ENCODE measurements at regions not wholly inside any gene's neighbourhood (a gene's known extent, or its start where the extent isn't known, plus 50 kb on each side); places are given as distances from the start of the nearest gene placed in this dataset.

DNA sequence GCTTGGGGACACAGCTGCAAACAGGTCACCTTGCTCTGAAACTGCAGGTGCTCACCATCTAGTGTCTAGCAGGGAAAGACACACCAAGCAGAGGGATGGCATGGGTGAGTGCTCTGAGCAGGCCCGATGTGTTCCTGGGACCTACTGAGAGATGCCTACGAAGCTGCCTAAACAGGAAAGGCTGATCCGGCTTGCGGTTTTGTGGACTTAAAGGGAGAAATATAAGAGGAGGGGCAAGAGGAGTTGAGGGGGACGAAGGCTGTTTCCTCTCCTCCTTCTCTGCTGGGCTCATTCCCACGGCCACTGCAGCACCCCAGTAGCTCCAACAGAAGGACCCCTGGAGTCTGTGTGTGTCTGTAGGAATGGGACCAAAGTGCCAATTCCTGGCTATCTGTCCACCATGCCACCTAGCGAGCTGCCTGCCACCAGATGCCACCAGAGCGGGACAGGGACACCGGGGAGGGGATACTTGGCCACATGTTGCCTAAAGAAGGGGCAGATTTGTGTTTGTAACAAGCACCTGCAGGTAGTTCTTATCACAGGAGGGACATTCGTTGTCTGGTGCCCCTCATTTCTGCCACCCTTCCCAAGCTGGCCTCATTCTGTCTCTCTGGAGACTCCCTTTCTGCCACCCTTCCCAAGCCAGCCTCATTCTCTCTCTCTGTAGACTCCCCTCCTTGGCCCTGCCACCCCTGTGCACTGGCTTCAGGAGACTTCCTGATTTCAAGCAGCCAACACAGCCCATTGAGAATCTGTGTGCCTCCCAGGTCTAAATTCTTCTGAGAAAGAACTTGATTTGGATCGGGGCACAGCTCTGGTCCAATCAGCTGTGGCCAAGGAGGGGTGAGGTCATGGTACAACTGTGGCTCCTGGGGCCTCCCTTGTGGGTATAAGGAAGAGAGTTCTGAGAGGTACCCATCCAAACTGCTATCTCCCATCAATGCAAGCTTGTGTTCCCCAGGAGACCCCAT lies 221.8 kb downstream of the ANKRD60 start:
- intact Hi-C loops (cut with DNase I), result no loop called here

DNA sequence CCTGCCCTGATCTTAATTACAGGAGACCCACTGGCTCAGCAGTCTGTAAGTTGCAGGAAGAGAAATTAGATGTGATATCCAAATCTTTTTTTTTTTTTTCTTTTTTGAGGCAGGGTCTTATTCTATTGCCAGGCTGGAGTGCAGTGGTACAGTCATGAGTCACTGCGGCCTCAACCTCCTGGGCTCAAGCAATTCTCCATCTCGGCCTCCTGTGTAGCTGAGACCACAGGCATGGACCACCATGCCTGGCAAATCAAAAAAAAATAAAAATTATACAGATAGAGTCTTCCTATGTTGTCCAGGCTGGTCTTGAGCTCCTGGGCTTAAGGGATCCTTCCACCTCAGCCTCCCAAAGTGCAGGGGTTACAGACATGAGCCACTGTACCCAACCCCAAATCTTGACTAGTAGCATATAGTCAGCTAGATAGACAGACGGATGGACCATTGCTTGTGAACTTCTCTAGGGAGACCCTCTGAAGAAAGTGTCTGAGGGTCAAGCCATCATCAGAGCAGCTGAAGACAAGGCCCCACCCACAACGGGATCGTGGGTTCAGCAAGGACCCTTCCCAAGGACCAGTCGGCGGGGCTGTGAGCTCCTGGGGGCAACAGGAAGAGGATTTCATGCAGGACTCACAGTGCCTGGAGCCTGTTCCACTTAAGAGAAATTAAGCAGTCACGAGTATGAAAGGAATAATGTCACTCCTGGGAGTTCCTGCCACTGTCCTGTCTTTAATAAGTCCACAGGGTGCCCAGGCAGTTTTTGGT lies 222.7 kb downstream of the ANKRD60 start:
- Histone ChIP-seq H3K27ac (replicated peaks in 1 of 4) (no peak overlapping the region), H3K4me3 (no peak overlapping the region), H3K9me3 (no peaks in the 10 kb centered on the region), H3K27me3 (no peaks in the 10 kb centered on the region), H3K36me3 (no peaks in the 10 kb centered on the region), H3K4me1 (no peaks in the 10 kb centered on the region)
- no peak for DNase-seq (ENCODE audit: extremely low spot score)
- 91% methylated on average over 8 of the region's 8 CpGs for WGBS
- no peak for TF ChIP-seq POLR2A (IDR thresholded peaks at IDR 0.05; ENCODE audit: low read depth)
- TF ChIP-seq EP300 (IDR thresholded peaks at IDR 0.05), result no peak
- TF ChIP-seq POLR2AphosphoS5 (IDR thresholded peaks at IDR 0.05), result no peak
- TF ChIP-seq CTCF (IDR thresholded peaks at IDR 0.05), result no peak
- intact Hi-C loops (cut with DNase I), result no loop called here

More for the DNA sequence above, 221.8 kb downstream of the ANKRD60 start:
- Histone ChIP-seq H3K27me3 (no peaks in the 10 kb centered on the region), H3K9me3 (no peaks in the 10 kb centered on the region), H3K4me3 (no peak overlapping the region), H3K4me1 (no peaks in the 10 kb centered on the region), H3K36me3 (no peaks in the 10 kb centered on the region), H3K27ac (replicated peaks in 1 of 4) (no peak overlapping the region)
- no peak for DNase-seq (ENCODE audit: extremely low spot score)
- 90% methylated on average over 10 of the region's 11 CpGs for WGBS
- TF ChIP-seq POLR2A (IDR thresholded peaks at IDR 0.05; ENCODE audit: low read depth) (no peak), EP300 (IDR thresholded peaks at IDR 0.05) (no peak), CTCF (IDR thresholded peaks at IDR 0.05) (no peak), POLR2AphosphoS5 (IDR thresholded peaks at IDR 0.05) (no peak)

GRCh38 chr20:58004900-58005299 lies 223.6 kb downstream of the ANKRD60 start:
- 80% methylated on average over 4 of the region's 4 CpGs for WGBS
- no peaks in the 10 kb centered on the region for H3K36me3 ChIP-seq
- intact Hi-C loops (cut with DNase I), result no loop called here
- H3K4me3 ChIP-seq, result no peak overlapping the region
- no peaks in the 10 kb centered on the region for H3K27me3 ChIP-seq
- no peak for DNase-seq (ENCODE audit: extremely low spot score)
- H3K9me3 ChIP-seq, result no peaks in the 10 kb centered on the region
- H3K27ac ChIP-seq (replicated peaks in 1 of 4), result no peak overlapping the region
- peaks cover 0 to 4% (median 3%) of the 10 kb centered on the region in 4 donors for H3K4me1 ChIP-seq
- TF ChIP-seq EP300 (IDR thresholded peaks at IDR 0.05), result no peak
- TF ChIP-seq POLR2AphosphoS5 (IDR thresholded peaks at IDR 0.05), result no peak
- no peak for TF ChIP-seq CTCF (IDR thresholded peaks at IDR 0.05)
- TF ChIP-seq POLR2A (IDR thresholded peaks at IDR 0.05; ENCODE audit: low read depth), result no peak

GRCh38 chr20:58004146-58004545 lies 224.3 kb downstream of the ANKRD60 start:
- H3K4me3 ChIP-seq, result no peak overlapping the region
- intact Hi-C loops (cut with DNase I), result no loop called here
- TF ChIP-seq EP300 (IDR thresholded peaks at IDR 0.05), result no peak
- TF ChIP-seq POLR2A (IDR thresholded peaks at IDR 0.05; ENCODE audit: low read depth), result no peak
- no peak for DNase-seq (ENCODE audit: extremely low spot score)
- no peak overlapping the region for H3K27ac ChIP-seq (replicated peaks in 1 of 4)
- H3K4me1 ChIP-seq, result peaks cover 6 to 10% (median 10%) of the 10 kb centered on the region in 4 donors
- H3K9me3 ChIP-seq, result no peaks in the 10 kb centered on the region
- no peaks in the 10 kb centered on the region for H3K36me3 ChIP-seq
- H3K27me3 ChIP-seq, result no peaks in the 10 kb centered on the region
- whole genome bisulfite sequencing, result 92% methylated on average over 7 of the region's 7 CpGs

DNA sequence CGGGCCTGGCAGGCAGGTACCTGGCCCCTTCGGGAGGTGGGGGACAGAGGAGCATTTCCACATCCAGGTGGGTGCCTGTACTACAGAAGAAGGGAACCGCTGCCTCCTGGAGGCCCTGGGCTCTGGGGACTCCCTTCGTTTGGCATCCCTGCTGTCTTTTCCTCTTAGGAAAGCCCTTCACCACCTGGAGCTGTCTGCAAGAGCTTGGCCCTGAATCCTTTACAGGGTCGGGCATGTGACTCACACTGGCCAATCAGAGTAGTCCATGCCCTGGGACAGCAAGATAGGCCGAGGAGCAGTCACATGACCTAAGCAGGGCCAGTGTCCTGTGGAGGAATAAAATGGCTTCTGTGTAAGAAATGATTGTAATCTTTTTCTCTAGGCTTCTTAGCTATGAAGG lies 224.9 kb downstream of the ANKRD60 start:
- Histone ChIP-seq H3K4me3 (no peak overlapping the region), H3K27me3 (no peaks in the 10 kb centered on the region), H3K9me3 (no peaks in the 10 kb centered on the region), H3K27ac (replicated peaks in 1 of 4) (no peak overlapping the region), H3K4me1 (peaks cover 11 to 14% (median 13%) of the 10 kb centered on the region in 4 donors), H3K36me3 (no peaks in the 10 kb centered on the region)
- DNase-seq (ENCODE audit: extremely low spot score), result no peak
- TF ChIP-seq POLR2AphosphoS5 (IDR thresholded peaks at IDR 0.05) (no peak), POLR2A (IDR thresholded peaks at IDR 0.05; ENCODE audit: low read depth) (no peak), EP300 (IDR thresholded peaks at IDR 0.05) (no peak), CTCF (IDR thresholded peaks at IDR 0.05) (no peak)
- intact Hi-C loops (cut with DNase I), result no loop called here
- 95% methylated on average over 6 of the region's 6 CpGs for WGBS
